ENCODE measurements at regions not wholly inside any gene's neighbourhood (a gene's known extent, or its start where the extent isn't known, plus 50 kb on each side); places are given as distances from the start of the nearest gene placed in this dataset.

DNA sequence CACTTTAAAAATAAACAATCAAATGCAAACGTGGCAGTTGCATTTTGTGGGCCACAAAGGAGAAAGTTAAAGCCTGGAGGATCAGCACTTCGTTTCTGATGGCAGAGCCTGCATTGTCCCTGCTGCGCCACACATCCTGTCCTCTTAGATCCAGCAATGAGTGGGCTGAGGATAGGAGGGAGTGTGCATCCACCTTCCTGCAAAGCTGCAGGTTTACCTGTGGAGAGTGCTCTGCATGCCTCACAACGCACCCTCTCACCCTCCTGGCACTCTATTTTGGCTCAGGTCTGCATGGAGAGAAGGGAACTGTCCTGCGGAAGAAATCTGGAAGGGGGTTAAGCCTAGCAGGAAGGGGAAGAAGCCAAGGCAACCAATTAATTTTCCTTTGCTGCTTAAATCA lies 212.2 kb upstream of the SLC24A2 start:
- DNase-seq (ENCODE audit: low read depth): no peak
- TF ChIP-seq, protein P1, sequence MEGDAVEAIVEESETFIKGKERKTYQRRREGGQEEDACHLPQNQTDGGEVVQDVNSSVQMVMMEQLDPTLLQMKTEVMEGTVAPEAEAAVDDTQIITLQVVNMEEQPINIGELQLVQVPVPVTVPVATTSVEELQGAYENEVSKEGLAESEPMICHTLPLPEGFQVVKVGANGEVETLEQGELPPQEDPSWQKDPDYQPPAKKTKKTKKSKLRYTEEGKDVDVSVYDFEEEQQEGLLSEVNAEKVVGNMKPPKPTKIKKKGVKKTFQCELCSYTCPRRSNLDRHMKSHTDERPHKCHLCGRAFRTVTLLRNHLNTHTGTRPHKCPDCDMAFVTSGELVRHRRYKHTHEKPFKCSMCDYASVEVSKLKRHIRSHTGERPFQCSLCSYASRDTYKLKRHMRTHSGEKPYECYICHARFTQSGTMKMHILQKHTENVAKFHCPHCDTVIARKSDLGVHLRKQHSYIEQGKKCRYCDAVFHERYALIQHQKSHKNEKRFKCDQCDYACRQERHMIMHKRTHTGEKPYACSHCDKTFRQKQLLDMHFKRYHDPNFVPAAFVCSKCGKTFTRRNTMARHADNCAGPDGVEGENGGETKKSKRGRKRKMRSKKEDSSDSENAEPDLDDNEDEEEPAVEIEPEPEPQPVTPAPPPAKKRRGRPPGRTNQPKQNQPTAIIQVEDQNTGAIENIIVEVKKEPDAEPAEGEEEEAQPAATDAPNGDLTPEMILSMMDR (conservative IDR thresholded peaks at IDR 0.05; ENCODE audit: control insufficient read depth, insufficient read depth, low read depth, low read length): no peak
- no peak overlapping the region for H3K4me3 ChIP-seq (ENCODE audit: control insufficient read depth, low read depth, low read length)

DNA sequence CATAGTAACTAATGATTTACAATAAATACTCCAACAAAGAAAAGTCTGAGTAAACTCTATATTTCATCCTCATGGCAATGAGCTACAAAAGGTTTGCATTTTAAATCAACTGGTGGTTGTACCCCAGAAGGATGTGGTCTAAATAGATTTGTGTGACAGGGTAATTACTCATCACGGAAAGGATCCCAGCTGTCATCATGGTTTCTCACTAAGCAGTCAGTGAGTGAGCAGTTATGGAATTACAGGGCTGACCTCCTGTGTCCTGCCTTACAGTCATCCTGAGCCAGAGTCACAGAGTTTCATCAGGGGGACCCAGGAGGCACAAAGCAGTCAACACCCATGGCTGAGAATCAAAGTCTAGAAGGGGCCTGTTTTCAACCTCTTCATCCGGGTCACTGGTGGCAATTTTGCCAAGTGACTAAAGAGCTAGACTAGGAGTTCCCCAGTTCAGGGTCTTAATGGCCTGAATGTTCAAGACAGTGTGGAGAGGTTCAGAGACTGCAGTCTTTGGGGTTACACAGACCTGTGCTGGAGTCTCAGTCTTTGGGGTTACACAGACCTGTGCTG lies 210.7 kb upstream of the SLC24A2 start:
- TF ChIP-seq, protein P1 (conservative IDR thresholded peaks at IDR 0.05; ENCODE audit: control insufficient read depth, insufficient read depth, low read depth, low read length): no peak
- H3K4me3 ChIP-seq (ENCODE audit: control insufficient read depth, low read depth, low read length): no peak overlapping the region
- peak; percentile 96 for DNase-seq (ENCODE audit: low read depth)

DNA sequence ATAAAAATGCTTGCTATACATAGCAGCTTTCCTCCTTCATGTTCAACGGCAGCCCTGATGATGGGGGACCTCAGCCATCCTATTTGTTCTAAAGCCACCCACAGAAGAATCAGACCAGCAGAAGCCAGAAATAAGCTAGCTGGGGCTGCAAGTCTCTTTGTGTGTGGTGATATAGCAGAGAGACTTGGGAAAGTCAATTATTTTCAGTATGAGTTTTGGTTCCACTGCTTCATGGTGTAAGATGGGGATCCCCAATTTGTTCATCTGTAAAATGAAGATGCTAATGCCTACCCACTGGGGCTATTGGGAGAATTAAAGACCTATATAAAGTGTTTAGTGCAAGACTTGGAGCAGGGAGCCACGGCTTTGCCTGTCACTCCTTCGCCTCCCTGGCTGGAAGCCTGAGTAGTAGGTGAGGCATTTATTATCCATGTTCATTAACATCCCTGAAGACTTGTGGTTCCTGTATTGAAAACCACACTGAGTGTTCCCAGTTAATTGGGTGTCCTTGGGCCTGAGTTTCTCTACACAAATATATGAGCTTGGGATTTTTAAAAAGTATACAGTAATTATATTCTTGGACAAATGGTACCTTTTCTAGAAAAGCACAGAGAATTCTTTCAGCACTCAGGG lies 210.1 kb upstream of the SLC24A2 start:
- TF ChIP-seq, protein P1 (conservative IDR thresholded peaks at IDR 0.05; ENCODE audit: control insufficient read depth, insufficient read depth, low read depth, low read length): no peak
- no peak overlapping the region for H3K4me3 ChIP-seq (ENCODE audit: control insufficient read depth, low read depth, low read length)

DNA sequence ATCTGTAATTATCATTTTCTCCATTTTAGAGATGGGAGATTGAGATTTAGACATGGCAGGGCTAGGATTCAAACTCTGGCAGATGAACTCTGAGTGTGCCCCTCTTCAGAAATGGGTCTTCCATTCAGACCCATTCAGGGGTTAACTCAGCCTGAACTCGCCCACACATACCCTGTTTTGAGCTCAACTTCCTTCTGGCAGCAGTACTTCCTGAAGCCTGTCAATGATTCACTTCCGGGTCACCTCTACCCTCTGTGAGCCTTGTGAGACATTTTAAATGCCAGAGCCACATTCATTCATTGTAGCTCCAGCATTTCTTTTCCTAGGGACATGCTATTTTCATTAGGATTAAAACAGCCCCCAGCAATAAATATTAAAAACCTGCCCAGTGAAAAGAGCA lies 209.3 kb upstream of the SLC24A2 start:
- H3K4me3 ChIP-seq (ENCODE audit: control insufficient read depth, low read depth, low read length): no peak overlapping the region
- TF ChIP-seq, protein P1 (conservative IDR thresholded peaks at IDR 0.05; ENCODE audit: control insufficient read depth, insufficient read depth, low read depth, low read length): no peak
- peak; percentile 54 for DNase-seq (ENCODE audit: low read depth)

More for the DNA sequence above, 210.1 kb upstream of the SLC24A2 start:
- DNase-seq (ENCODE audit: low read depth): peak; percentile 80

DNA sequence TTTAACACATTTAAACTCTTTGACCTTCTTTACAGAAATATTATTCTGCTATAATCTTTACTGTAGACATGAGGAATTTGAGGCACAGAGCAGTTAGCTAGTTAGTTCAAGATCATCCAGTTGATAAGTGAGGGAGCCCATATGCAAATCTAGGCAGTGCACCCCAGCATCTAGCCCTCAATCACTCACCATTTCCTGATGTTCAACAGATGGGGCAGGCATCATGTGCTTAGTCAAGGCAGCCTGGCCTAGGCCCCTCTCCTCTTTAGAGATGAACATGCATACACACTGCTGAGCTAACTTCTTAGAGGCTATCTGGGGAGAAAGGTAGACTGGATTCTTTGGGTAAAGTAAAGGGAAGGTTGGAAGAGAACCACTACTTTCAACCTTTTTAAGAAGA lies 206.8 kb upstream of the SLC24A2 start:
- TF ChIP-seq, protein P1 (conservative IDR thresholded peaks at IDR 0.05; ENCODE audit: control insufficient read depth, insufficient read depth, low read depth, low read length): no peak
- DNase-seq (ENCODE audit: low read depth): no peak
- no peak overlapping the region for H3K4me3 ChIP-seq (ENCODE audit: control insufficient read depth, low read depth, low read length)

DNA sequence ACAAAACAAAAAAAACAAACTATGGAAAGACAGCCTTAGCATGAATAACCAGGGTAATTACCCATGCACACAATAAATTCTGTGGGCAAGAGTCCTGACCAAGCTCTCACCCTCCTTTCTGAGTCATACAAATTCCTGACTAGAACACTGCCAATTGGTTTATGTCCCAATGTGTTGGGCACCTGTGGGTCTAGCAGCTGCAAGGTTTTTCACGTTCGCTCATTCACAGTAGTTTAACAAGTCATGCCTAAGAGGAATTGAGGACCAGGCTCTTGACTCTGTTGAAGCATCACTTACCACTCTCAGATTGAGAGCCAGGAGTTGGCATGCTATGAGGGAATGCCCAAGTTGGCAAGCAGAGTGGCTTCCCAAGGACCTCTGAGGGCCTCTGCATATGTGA lies 205.5 kb upstream of the SLC24A2 start:
- TF ChIP-seq, protein P1 (conservative IDR thresholded peaks at IDR 0.05; ENCODE audit: control insufficient read depth, insufficient read depth, low read depth, low read length): no peak
- no peak overlapping the region for H3K4me3 ChIP-seq (ENCODE audit: control insufficient read depth, low read depth, low read length)
- DNase-seq (ENCODE audit: low read depth): peak; percentile 55
